H1 (cell line): ENCODE measurements at regions not wholly inside any gene's neighbourhood (a gene's known extent, or its start where the extent isn't known, plus 50 kb on each side); places are given as distances from the start of the nearest gene placed in this dataset.

Experiments
- NRF1 ChIP-seq: IDR thresholded peaks from 2 replicates; pipeline ENCODE4 v1.6.1; 2011; ENCODE audit warnings: mild to moderate bottlenecking, low read depth, low read length, improper control_type of control experiment
- TF ChIP-seq, protein P1 (sequence below): IDR thresholded peaks from 2 replicates; pipeline ENCODE4 v1.6.1; 2011; ENCODE audit warnings: low read depth, mild to moderate bottlenecking, low read length; ENCODE audit not compliant: insufficient read depth

DNA sequence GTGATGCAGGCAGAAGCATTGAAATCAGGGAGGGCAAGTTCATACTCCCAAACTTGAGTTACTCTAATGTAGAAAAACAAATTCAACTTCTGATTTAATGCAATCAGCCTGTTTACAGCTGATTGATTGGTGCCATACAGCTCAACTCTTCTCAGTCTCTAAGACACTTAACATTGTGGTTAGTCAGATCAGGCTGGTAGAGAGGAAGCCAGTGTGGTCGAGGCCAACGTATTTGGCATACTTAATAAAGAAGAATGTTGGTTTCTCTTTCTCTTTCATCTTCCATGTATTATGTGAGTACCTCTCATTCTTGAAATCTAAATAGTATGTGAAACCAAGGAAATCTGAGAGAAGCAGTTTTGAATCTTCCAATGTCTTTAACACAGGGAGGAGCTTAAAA lies 255.0 kb upstream of the SLITRK1 start (continued):
- TF ChIP-seq NRF1, result no peak
- TF ChIP-seq, protein P1, sequence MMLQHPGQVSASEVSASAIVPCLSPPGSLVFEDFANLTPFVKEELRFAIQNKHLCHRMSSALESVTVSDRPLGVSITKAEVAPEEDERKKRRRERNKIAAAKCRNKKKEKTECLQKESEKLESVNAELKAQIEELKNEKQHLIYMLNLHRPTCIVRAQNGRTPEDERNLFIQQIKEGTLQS, result no peak
- TF ChIP-seq, all 59 proteins: peak for 0
